Left forelimb (tissue), 1 donor: ENCODE measurements at regions not wholly inside any gene's neighbourhood (a gene's known extent, or its start where the extent isn't known, plus 50 kb on each side); places are given as distances from the start of the nearest gene placed in this dataset.
A peak's percentile ranks its signal among the peaks of the same experiment; 100 is the strongest.
"Not testable (repeated sequence)": the region's sequence is repeated elsewhere in the genome, so short reads cannot be mapped to it uniquely, and the experiment has no call there.

Experiments used
- DNase-seq: peaks from one replicate; pipeline ENCODE4 v3.0.0-alpha.2; 2018; ENCODE audit warnings: low spot score

DNA sequence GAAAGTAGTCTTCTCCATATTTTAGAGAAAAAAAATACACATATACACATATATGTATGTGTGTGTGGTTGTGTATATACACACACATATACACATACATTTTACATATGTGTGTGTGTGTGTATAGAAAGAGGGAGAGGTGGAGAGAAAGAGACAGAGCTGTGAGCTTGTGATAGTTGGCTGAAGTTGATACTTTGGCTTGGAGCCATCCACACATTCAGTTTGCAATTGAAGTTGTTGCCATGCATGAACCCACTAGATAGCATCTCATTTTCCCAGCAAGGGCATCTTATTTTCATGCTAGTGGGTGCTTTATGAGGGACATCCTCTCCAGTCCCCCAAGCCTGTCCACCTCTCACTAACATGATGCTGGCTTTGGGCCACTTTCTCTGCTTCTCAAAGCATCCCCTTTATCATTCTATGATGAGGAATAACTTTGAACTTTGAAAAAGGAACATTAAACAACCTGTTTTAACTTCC is 228.6 kb downstream of the ZNF621 start:
- no peak for DNase-seq

DNA sequence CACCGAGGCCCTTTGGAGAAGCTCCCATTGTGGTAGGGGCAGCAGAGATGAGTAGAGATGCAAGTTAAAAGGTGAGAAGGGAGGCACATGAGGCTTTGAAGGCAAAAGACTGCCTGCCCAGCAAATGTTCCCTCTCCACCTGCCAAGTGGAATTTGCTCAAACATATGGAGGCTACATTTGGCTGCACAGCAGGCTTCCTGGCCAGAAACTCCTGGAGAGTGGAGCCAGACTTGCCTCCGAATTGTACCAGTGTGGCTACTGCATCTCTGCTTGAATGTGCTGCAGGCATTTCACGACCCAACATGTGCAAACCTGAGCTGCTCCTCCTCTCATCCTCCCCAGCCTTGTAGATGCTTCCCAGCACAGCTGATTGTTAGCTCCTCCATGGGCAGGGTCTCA is 229.2 kb downstream of the ZNF621 start:
- no peak for DNase-seq

DNA sequence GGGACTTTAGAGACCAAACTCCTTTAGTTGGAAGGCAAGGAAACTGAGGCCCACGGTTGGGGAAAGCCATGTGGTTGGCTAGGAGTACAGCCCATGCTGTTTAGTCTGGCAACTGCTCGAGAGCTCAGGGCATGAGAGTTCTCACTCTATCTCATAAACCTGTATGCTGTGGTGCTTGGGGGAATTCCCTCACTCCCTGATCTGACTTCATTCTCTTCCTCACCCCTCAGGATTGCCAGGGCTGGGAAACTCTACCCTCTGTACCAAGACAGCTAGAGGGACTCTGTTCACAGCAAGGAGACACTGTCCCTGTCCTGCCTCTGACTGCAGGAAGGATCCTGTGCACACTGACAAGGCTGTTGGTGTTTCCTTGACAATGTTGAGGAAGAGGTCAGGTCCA is 230.2 kb downstream of the ZNF621 start:
- no peak for DNase-seq

DNA sequence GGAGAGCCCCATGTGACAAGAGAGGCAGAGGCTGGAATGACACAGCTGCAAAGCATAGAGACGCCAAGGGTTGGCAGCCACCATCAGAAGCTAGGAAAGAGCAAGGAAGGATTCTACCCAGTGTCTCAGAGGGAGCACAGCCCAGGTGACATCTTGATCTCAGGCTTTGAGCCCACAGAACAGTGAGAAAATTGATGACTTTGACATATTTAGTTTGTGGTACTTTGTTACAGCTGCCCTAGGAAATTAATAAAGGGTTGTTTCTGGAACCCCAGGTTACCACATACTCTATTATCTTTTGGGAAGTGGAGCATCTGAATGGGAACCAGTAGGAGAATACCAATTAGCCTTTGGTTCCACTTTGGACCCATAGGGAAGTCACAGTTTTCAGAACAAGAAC is 231.7 kb downstream of the ZNF621 start:
- no peak for DNase-seq

DNA sequence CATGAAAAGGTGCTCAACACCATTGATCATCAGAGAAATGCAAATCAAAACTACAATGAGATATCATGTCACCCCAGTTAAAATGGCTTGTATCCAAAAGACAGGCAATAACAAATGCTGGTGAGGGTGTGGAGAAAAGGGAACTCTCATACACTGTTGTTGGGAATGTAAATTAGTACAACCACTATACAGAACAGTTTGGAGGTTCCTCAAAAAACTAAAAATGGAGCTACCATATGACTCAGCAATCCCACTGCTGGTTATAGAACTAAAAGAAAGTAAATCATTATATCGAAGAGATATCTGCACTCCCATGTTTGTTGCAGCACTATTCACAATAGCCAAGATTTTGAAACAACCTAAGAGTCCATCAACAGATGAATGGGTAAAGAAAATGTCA is 238.0 kb downstream of the ZNF621 start:
- not testable (repeated sequence) for DNase-seq

DNA sequence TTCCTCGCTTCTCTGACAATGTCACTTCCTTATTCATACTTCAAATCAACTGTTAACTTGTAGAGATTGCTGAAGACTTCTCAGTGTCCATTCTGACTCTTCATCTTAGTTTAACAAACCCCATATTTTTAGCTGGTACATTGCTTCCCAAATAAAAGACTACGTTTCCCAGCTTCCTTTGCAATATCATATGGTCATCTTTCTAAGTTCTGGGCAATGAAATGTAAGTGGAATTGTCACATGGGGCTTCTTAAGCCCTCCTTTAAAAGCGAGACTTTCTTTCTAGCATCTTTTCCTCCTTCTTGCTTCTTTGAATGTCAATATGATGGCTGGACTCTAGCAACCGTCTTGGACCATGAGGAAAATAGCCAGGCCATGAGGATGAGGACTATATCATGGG is 239.0 kb downstream of the ZNF621 start:
- DNase-seq, result no peak

DNA sequence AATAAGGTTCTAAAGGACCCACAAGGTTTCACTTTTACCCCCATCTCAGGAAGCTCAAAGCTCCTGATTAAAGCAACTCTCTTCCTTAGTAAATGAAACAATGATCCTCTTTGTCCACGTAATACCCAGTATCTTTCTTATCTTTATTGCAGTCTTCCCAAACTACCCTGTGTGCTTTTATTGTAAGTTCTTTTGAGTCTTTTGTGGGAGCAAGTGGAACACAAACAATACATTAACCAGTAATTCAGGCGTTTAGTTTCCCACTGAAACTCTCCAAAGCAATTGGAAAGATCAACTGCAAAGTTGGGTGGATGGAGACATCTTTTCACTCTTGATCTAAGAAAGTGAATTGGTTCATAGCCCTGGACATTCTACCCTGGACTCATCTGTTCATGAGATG is 240.0 kb downstream of the ZNF621 start:
- DNase-seq, result no peak

DNA sequence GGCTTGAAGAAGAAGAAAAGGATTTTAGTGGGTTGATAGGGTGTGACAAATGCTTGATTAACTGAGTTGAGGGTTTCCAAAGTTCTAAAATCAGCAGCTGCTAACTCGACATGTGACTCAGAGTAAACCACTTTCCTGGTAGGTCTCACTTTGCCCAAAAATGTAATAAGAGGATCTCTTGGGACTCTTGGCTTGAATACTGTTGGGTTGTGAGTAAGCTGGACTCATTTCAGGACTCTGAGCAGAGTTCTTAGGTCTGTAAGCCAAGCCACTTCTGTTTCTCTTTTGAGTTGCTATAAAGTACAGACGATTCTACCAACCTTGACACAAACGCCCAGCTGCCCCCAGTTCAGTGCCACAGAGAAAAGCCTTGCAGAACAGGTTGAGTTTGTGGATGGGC is 241.1 kb downstream of the ZNF621 start:
- no peak for DNase-seq

DNA sequence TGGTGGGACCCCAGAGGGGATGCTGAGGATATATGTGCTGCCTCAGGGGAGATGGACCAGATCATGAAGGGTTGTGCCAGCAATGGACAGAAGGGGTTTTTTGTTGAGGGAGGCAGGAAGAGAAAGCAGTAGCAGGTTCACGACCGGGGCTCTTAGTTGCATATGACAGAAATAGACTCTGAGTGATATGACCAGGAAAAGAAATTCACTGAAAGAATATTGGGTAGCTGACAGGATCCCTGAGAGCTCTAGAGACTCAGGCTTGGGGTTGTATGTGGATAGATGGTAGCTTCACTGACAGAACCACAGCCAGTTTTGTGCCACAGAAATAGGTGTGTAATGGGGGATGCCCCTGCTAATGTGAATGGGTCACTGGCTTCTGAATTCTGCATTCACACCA is 241.6 kb downstream of the ZNF621 start:
- DNase-seq, result no peak

DNA sequence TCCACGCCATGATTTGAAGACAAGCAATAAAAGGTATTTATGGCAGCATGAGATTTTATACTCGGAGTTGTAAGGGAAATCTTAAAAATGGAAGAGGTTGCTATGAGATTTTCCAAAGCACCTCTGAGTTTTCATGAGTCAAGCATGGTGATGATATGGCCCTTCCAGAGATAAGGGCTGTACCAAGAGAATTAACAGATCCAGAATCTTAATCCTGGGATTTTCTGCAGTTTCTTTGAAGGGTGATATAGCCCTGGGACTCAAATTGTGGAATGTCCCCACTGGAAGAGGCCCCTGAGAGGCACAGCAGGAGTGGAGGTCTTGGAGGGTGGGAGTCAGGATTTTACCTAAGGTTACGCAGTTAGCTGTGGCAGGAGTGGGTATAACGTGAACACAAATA is 243.3 kb downstream of the ZNF621 start:
- no peak for DNase-seq

DNA sequence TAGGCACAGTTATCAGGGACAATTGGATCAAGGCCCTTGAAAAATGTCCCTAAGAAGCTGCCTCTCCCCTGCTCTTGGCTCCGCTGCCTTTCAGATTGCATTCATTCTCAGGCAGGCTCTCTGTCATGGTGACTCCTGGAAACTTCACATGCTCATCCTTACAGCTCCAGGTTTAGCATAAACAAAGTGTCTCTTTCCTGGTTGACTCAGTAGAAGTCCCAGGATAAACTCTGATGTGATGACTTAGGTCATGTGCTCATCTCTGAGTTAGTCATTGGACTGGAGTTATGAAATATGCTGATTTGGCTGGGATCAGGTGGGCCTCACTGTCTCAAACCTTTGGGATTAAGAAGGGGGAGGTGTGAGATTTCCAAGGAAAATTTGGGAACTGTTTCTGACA is 243.8 kb downstream of the ZNF621 start:
- DNase-seq, result no peak

DNA sequence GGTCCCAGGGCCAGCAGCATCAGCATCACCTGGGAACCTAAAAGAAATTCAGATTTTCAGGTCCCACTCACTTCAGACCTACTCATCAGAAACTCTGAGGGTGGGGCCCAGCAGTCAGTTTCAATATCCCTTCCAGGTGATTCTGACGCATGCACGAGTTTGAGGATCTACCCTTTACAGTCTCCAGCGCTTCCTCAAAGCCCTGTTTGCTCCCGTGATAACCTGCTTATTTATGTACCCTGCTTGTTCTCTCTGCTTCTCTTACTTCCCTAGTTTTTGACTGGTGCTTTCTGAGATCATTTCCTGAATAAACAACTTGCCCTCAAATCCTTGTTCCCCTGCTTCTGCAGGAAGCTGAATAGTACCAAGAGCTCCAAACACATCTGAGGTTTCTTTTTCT is 245.3 kb downstream of the ZNF621 start:
- DNase-seq, result no peak

DNA sequence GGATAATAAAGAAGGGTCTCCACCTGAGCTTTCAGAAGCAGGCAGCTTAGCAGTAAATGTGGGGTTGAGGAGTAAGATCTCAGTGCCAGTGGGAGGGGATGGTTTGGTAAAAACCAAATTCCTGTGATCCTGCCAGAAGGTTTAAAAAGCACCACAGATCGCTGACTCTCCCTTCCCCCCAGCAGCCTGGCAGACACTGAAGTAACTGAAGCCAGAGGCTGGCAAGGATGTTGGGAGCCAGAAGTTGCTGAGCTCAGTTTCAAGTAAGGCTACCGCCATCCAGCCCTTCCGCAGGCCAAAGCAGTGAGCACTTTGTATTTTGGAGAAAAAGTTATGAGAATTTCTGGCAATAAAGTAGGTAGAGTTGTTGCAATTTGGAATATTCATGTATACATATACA is 246.4 kb downstream of the ZNF621 start:
- no peak for DNase-seq

DNA sequence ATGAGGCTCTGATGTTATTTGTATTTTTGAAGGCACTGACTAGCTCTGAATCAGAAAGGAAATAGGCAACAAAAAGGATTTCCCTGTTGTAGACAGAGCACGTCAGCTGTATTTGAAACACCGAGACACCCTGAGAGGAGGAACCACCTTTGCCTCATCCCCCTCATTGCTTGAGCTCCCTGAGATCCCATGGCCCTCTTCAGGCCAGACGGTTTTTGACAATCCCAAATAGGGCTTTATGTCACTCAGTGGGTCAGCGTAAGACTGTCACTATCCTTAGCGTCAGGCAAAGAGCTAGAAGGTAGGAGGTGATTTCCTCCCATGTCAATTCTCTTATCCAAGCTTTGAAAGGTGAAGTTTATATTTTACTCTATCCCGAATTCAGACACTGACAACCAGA is 254.3 kb downstream of the ZNF621 start:
- DNase-seq, result no peak

DNA sequence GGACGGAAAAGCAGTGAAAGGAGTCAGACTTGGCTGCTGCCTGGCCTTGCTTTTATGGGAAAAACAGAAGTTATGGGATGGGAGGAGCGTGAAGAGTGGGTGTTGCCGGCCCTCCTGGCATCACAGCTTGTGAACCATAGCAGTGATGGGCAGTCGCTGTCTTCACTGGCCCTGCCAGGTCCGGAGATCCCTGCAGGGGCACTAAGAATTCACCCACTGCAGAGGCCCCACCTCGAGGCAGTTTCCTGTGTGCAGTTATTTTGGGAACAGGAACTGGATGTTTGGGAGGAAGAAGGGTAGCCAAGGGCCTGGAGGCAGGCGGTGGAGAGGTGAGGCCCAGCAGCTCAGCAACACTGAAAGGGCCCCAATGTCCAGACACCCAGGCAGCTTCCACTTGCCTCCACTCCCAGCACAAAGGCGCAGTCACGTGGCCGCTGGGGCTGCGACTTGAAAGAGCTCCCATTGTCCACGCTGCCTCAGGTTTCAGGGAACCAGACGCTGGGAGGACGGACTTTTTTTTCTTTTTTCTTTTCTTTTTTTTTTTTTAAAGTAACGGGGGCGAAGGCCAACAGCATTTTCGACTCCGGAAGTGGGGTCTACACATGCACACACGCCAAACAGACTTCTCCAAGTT is 255.6 kb downstream of the ZNF621 start:
- peak; percentile 92 for DNase-seq

DNA sequence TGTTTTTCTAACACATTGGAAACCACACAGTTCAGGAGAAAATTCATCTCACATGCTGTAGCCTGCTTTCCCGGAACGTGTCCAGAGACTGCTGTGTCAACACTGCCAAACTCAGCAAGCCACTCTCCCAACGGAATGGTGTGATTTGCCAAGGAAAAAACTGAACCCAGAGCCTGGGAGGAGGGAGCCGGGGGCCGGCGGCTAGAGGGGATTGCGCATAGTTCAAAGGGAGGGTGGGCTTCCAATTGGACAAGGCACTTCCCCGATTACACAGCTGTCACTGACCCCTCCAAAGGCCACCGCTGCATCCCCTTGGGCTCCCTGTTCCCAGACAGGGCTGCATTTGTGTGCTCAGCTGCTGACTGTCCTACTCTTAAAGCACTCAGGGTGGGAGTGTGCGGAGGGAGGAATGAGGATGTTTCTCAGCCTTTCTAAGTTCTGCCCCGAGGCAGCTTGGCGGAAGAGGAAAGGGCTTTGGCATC is 256.2 kb downstream of the ZNF621 start:
- DNase-seq, result peak; percentile 91

DNA sequence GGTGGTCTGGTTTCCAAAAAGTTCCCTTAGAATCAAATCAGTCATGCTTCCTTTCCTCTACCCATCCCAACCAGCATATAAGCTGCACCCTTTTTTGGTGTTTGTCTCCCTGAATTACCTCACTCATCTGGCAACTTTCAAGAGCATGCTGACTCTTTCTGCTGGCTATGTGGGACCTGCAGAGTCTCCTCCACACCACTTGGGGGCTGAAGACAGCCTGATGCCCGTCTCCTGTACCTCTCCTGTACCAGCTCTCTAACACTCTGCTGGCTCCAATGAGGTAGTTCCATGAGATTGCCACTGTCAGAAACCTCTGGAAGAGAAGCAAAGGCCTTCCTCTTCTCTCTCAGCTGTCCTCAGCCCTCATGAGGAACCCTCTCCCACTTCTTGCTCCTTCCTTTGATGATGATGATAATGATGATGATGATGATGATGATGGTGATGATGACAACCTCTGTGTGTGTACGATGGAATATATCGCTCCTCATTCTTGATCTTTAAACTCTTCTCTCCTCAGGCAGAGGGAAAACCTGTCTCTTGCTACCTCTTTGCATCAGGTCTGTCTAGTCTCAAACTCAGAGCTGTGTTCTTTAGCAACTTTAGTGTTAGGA is 257.5 kb downstream of the ZNF621 start:
- DNase-seq, result no peak

DNA sequence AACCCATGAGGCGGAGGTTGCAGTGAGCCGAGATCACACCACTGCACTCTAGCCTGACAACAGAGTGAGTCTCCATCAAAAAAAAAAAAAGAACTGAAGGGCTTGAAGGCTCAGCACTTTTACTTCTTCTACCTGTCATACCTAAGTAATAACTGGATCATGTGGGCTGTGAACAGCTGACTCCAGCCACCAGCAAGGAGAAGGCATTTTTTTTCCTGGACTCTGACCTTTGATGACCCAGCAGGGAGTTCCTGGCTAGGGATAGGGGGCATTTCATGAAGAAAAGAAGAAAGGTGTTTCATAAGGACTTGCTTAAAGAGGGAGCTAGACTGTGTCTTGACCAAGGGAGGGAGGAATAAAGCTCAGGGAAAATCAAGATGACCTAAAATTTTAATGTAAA is 266.0 kb downstream of the ZNF621 start:
- no peak for DNase-seq

DNA sequence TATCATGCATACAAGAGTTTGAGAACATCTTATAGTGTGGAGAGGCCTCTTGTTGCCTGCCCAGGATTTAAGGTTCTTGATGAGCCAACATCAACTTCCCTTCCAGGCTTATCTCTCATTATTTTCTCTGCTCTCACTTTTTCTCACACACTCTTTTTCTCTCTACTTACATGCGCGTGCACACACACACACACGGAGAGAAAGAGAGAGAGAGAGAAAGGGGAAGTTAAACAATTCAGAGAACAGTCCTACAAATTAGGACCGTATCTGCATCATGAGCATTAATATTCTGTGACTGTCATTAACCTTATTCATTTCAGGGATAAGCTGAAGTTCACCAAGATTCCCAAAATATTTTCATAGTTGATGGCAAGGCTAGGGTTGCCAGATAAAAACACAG is 269.0 kb downstream of the ZNF621 start:
- no peak for DNase-seq

DNA sequence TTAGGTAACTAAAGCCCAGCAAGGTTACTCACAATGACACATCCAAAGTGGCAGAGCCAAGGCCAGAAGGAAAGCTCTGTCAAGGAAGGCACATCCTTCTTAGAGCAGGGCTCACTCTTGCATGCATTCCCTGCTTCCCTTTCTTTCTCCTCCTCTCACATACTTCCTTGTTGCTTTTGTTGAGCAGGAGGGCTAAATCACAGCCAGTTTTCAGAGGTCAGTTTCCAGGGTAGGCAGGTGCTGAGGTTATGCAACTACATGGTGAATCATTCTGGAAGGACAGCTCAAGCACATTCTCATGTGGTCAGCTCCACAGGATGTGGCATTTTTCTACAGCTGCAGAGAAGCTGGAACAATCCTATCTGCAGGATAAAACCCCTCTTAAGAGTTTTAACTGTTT is 275.6 kb downstream of the ZNF621 start:
- DNase-seq, result no peak

DNA sequence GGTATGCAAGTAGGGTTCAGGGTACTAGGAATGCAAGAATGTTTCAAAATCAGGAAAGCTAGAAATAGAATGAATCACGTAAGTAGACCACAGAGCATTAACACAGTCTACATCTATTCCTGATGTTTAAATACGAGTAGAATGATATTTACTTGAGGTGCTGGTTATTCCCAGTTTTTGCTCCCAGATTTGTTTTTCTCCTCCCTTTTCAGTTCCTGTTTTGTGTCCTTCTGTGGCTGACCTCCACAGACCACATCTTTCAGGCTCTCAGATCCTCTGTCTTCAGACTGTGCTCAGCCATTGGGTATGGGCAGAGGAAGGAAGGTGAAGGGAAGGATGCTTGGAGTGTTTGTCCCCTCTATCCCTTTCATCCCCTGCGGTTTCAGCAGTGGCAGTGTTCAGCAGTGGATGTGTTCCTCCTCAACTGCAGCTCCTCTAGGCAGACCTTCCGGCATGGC is 276.6 kb downstream of the ZNF621 start:
- no peak for DNase-seq

DNA sequence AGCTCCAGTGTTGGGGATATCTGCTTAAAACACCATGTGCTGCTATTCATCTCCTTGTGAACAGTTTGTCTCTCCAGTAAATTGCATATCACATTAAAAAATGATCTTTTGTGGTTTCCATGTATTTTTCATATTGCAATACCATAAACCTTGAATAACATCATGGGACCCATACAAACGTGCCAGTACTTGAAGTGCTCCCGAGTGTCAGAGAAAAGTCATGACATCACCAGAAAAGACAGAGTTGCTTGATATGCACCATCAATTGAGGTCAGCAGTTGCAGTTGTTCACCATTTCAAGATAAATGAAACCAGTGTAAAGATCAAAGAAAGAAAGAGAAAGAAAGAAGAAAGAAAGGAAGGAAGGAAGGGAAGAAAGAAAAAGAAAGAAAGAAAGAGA is 278.6 kb downstream of the ZNF621 start:
- no peak for DNase-seq

DNA sequence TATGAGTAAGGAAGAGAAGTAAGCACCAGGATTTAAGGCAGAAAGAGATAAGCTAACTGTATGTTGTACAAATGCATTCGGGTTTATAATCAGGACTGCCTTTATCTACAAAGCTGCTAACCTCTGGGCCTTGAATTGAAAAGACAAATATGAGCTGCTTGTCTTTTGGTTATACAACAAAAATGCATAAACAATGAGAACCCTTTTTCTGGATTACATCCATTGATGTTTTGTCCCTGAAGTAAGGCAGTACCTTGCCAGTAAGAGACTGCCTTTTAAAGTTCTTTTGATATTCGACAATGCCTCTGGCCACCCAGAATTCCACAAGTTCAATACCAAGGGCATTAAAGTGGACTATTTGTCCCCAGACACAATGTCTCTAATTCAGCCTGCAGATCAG is 280.7 kb downstream of the ZNF621 start:
- DNase-seq, result no peak

DNA sequence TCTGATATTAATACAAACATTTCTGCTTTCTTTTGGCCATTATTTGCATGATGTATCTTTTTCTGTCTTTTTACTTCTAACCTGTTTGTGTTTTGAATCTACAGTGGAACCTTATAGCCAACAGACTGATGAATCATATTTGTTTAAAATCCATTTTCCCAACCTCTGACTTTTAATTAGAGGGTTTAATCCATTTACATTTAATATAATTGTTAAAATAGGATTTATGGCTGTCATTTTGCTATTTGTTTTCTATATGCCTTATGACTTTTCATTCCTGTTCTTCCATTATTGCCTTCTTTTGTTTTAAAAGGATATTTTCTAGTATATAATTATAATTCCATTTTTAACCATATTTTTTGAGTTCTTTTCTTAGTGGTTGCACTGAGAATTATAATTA is 286.1 kb downstream of the ZNF621 start:
- DNase-seq, result no peak
